ENCODE measurements at regions not wholly inside any gene's neighbourhood (a gene's known extent, or its start where the extent isn't known, plus 50 kb on each side); places are given as distances from the start of the nearest gene placed in this dataset.

GRCh38 chr1:102562380-102562779 is 545.9 kb downstream of the COL11A1 start:
- H3K4me1 Mint-ChIP-seq (ENCODE audit: low read depth), result no peaks in the 10 kb centered on the region
- no peaks in the 10 kb centered on the region for H3K9me3 Mint-ChIP-seq (ENCODE audit: low read depth)
- H3K27ac Mint-ChIP-seq, result no peak overlapping the region
- no peaks in the 10 kb centered on the region for H3K36me3 Mint-ChIP-seq (ENCODE audit: insufficient read depth)
- TF ChIP-seq CTCF (IDR thresholded peaks at IDR 0.05; ENCODE audit: unreplicated experiment), result no peak
- H3K27me3 Mint-ChIP-seq, result no peaks in the 10 kb centered on the region
- DNase-seq (ENCODE audit: low spot score, unreplicated experiment), result no peak
- no peak overlapping the region for H3K4me3 Mint-ChIP-seq (ENCODE audit: low read depth)

- Mint-ChIP-seq H3K27me3 (no peaks in the 10 kb centered on the region), H3K9me3 (ENCODE audit: low read depth) (peaks cover 22% of the 10 kb centered on the region), H3K27ac (no peak overlapping the region), H3K36me3 (ENCODE audit: insufficient read depth) (no peaks in the 10 kb centered on the region), H3K4me3 (ENCODE audit: low read depth) (no peak overlapping the region), H3K4me1 (ENCODE audit: low read depth) (no peaks in the 10 kb centered on the region)
- DNase-seq (ENCODE audit: low spot score, unreplicated experiment), result peak; percentile 9
- TF ChIP-seq CTCF (IDR thresholded peaks at IDR 0.05; ENCODE audit: unreplicated experiment), result peak; percentile 42
Observed at GRCh38 chr1:102550729-102551384, 554.1 kb upstream of the OLFM3 start.

DNA sequence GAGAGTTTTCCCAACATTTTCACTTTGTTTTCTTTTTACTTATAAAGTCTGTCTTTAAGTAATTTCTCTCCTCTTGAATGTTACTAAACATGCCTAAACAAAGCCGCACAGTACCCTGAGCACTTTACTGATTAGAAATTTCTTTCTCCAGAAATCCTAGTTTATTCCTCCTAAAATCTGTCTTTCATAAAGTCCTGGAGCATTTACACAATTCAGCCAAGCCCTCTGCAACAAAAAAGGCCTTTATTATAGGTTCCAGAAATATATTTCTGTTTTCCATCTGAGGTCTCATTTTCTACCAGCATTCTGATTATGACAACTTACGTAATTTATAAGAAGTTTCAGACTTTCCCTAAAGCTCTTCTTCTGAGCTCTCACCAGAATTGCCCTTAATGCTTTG is 549.5 kb upstream of the OLFM3 start:
- H3K27me3 Mint-ChIP-seq, result no peaks in the 10 kb centered on the region
- no peak for DNase-seq (ENCODE audit: low spot score, unreplicated experiment)
- H3K4me1 Mint-ChIP-seq (ENCODE audit: low read depth), result no peaks in the 10 kb centered on the region
- H3K9me3 Mint-ChIP-seq (ENCODE audit: low read depth), result no peaks in the 10 kb centered on the region
- no peak overlapping the region for H3K4me3 Mint-ChIP-seq (ENCODE audit: low read depth)
- H3K27ac Mint-ChIP-seq, result no peak overlapping the region
- TF ChIP-seq CTCF (IDR thresholded peaks at IDR 0.05; ENCODE audit: unreplicated experiment), result no peak
- no peaks in the 10 kb centered on the region for H3K36me3 Mint-ChIP-seq (ENCODE audit: insufficient read depth)

DNA sequence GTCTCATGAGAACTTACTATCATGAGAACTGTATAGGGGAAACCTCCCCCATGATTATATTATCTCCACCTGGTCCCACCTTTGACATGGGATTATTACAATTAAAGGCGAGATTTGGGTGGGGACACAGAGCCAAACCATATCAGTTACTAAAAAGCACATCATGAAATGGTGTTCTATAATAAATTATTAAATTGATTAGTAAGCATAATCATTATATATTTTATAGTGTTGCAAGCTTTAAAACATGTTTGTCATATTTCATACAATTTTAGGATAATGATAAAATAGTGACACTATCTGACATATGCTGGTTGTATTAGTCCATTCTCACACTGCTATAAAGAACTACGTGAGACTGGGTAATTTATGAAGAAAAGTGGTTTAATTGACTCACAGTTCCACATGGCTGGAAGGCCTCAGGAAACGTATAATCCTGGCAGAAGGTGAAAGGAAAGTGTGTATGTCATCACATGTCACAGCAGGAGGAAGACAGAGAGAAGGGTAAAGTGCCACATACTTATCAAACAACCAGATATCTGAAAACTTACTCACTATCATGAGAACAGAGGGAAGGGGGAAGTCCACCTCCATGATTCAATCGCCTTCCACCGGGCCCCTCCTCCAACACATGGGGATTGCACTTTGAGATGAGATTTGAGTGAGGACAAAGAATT is 539.2 kb upstream of the OLFM3 start:
- Mint-ChIP-seq H3K9me3 (ENCODE audit: low read depth) (no peaks in the 10 kb centered on the region), H3K27ac (no peak overlapping the region), H3K4me1 (ENCODE audit: low read depth) (no peaks in the 10 kb centered on the region), H3K27me3 (no peaks in the 10 kb centered on the region), H3K36me3 (ENCODE audit: insufficient read depth) (no peaks in the 10 kb centered on the region), H3K4me3 (ENCODE audit: low read depth) (no peak overlapping the region)
- no peak for DNase-seq (ENCODE audit: low spot score, unreplicated experiment)
- TF ChIP-seq CTCF (IDR thresholded peaks at IDR 0.05; ENCODE audit: unreplicated experiment), result no peak

- H3K27ac Mint-ChIP-seq, result no peak overlapping the region
- no peaks in the 10 kb centered on the region for H3K4me1 Mint-ChIP-seq (ENCODE audit: low read depth)
- H3K4me3 Mint-ChIP-seq (ENCODE audit: low read depth), result no peak overlapping the region
- TF ChIP-seq CTCF (IDR thresholded peaks at IDR 0.05; ENCODE audit: unreplicated experiment), result no peak
- H3K36me3 Mint-ChIP-seq (ENCODE audit: insufficient read depth), result no peaks in the 10 kb centered on the region
- H3K27me3 Mint-ChIP-seq, result no peaks in the 10 kb centered on the region
- no peak for DNase-seq (ENCODE audit: low spot score, unreplicated experiment)
- H3K9me3 Mint-ChIP-seq (ENCODE audit: low read depth), result no peaks in the 10 kb centered on the region
Observed at GRCh38 chr1:102531036-102531435, 534.3 kb upstream of the OLFM3 start.

Data from progenitor cell of endocrine pancreas (in vitro differentiated cells).